IMR-90 (cell line): ENCODE measurements at regions not wholly inside any gene's neighbourhood (a gene's known extent, or its start where the extent isn't known, plus 50 kb on each side); places are given as distances from the start of the nearest gene placed in this dataset.

ENCODE experiments used
- ATAC-seq: fragments of 200-7000 bp; cut with Tn5 transposase; 2 replicates; pipeline ENCODE4 v1.9.1; 2020; ENCODE audit warnings: low read depth, mild to moderate bottlenecking, moderate library complexity
- BruUV-seq: library from RNA; stranded (reverse); fragments of 400-500 nt; replicated peaks from 2 replicates; lab custom pipeline; 2021; lab: Mats Ljungman, UMichigan
- CTCF ChIA-PET: fragments of 300-600 bp; formaldehyde crosslinking; extraction: SDS; loops from one replicate; lab custom pipeline; 2021; ENCODE audit warnings: antibody characterized with exemption; lab: Yijun Ruan, JAX
- POLR2A ChIA-PET: fragments of 300-600 bp; sonication (Branson Sonifier 250); formaldehyde crosslinking; loops from one replicate; lab custom pipeline; 2022; ENCODE audit warnings: antibody characterized with exemption; ENCODE audit not compliant: unreplicated experiment; lab: Charles Lee
- DNase-seq: peaks from one replicate; pipeline ENCODE4 v3.0.0; 2013
- H2AFZ ChIP-seq: replicated peaks from 2 replicates; pipeline ENCODE3; 2013; ENCODE audit warnings: low read length, mild to moderate bottlenecking; ENCODE audit not compliant: poor library complexity
- H2AK5ac ChIP-seq: 2 replicates; pipeline ENCODE4 v1.6.1; 2013; ENCODE audit warnings: low read depth, low read length, inconsistent platforms
- H2AK9ac ChIP-seq: replicated peaks from 2 replicates; pipeline ENCODE3; 2013; ENCODE audit warnings: mild to moderate bottlenecking, low read depth, low read length, moderate library complexity; ENCODE audit not compliant: poor library complexity
- H2BK120ac ChIP-seq: 2 replicates; pipeline ENCODE4 v1.6.1; 2013; ENCODE audit warnings: low read depth, low read length, inconsistent platforms
- H2BK15ac ChIP-seq: 3 replicates; pipeline ENCODE4 v1.6.1; 2013; ENCODE audit warnings: low read depth, low read length, inconsistent platforms
- H2BK20ac ChIP-seq: 2 replicates; pipeline ENCODE4 v1.6.1; 2013; ENCODE audit warnings: low read depth, mild to moderate bottlenecking, inconsistent platforms, low read length, moderate library complexity
- H2BK5ac ChIP-seq: 2 replicates; pipeline ENCODE4 v1.6.1; 2013; ENCODE audit warnings: mild to moderate bottlenecking, low read depth, low read length, inconsistent platforms; ENCODE audit not compliant: poor library complexity, severe bottlenecking
- H3K14ac ChIP-seq: replicated peaks from 2 replicates; pipeline ENCODE4 v1.6.1; 2013; ENCODE audit warnings: low read depth, low read length, inconsistent platforms
- H3K18ac ChIP-seq: 2 replicates; pipeline ENCODE4 v1.6.1; 2013; ENCODE audit warnings: low read depth, low read length, control low read depth
- H3K23ac ChIP-seq: 2 replicates; pipeline ENCODE4 v1.6.1; 2013; ENCODE audit warnings: low read depth, low read length, inconsistent platforms
- H3K27ac ChIP-seq: 2 replicates; pipeline ENCODE4 v1.5.1; 2013; ENCODE audit warnings: mild to moderate bottlenecking, control low read depth, low read length; ENCODE audit not compliant: insufficient read depth
- H3K27me3 ChIP-seq: 2 replicates; pipeline ENCODE4 v1.6.1; 2013; ENCODE audit warnings: low read length; ENCODE audit not compliant: control insufficient read depth, insufficient read depth
- H3K36me3 ChIP-seq: 2 replicates; pipeline ENCODE4 v1.6.1; 2013; ENCODE audit warnings: low read length, mixed read lengths; ENCODE audit not compliant: control insufficient read depth, insufficient read depth
- H3K4ac ChIP-seq: 2 replicates; pipeline ENCODE4 v1.6.1; 2013; ENCODE audit warnings: low read depth, low read length, inconsistent platforms
- H3K4me1 ChIP-seq: 2 replicates; pipeline ENCODE4 v1.6.1; 2013; ENCODE audit warnings: low read length, mixed read lengths; ENCODE audit not compliant: control insufficient read depth, insufficient read depth
- H3K4me2 ChIP-seq: 2 replicates; pipeline ENCODE4 v1.6.1; 2013; ENCODE audit warnings: low read depth, mild to moderate bottlenecking, control low read depth, low read length, moderate library complexity
- H3K4me3 ChIP-seq: 2 replicates; pipeline ENCODE4 v1.5.1; 2013; ENCODE audit warnings: low read depth, mild to moderate bottlenecking, control low read depth, low read length, moderate library complexity; ENCODE audit not compliant: insufficient read depth
- H3K56ac ChIP-seq: 2 replicates; pipeline ENCODE4 v1.6.1; 2013; ENCODE audit warnings: low read length, inconsistent platforms; ENCODE audit not compliant: insufficient read depth; ENCODE audit errors: extremely low read depth
- H3K79me1 ChIP-seq, 2 experiments: 2 replicates each; pipeline ENCODE4 v1.6.1; 2013; ENCODE audit warnings: low read length in 2 of 2, inconsistent platforms in 1 of 2, low read depth in 1 of 2
- H3K9ac ChIP-seq: 2 replicates; pipeline ENCODE4 v1.6.1; 2013; ENCODE audit warnings: low read depth, low read length, control low read depth
- H3K9me1 ChIP-seq: 2 replicates; pipeline ENCODE4 v1.6.1; 2013; ENCODE audit warnings: low read length, inconsistent platforms; ENCODE audit not compliant: insufficient read depth
- H3K9me3 ChIP-seq: 2 replicates; pipeline ENCODE4 v1.6.1; 2013; ENCODE audit warnings: low read length; ENCODE audit not compliant: control insufficient read depth, insufficient read depth
- H4K20me1 ChIP-seq: 2 replicates; pipeline ENCODE4 v1.6.1; 2013; ENCODE audit warnings: low read length, inconsistent platforms; ENCODE audit not compliant: insufficient read depth
- H4K5ac ChIP-seq: 2 replicates; pipeline ENCODE4 v1.6.1; 2013; ENCODE audit warnings: mild to moderate bottlenecking, low read depth, low read length, control low read depth
- H4K8ac ChIP-seq, 2 experiments: 2 replicates each; pipeline ENCODE4 v1.6.1; 2013; ENCODE audit warnings: low read depth in 2 of 2, low read length in 2 of 2, control low read depth in 1 of 2, inconsistent platforms in 1 of 2
- H4K91ac ChIP-seq: 2 replicates; pipeline ENCODE4 v1.6.1; 2013; ENCODE audit warnings: low read depth, low read length, inconsistent platforms; ENCODE audit not compliant: insufficient read depth
- BHLHE40 ChIP-seq: fragments of 150-350 bp; IDR thresholded peaks from 2 replicates; pipeline ENCODE4 v1.6.1; 2016; ENCODE audit warnings: mild to moderate bottlenecking, low read depth, low read length
- CEBPB ChIP-seq: IDR thresholded peaks from 2 replicates; pipeline ENCODE4 v1.6.1; 2012; ENCODE audit warnings: low read depth, low read length, improper control_type of control experiment
- CHD1 ChIP-seq: IDR thresholded peaks from 2 replicates; pipeline ENCODE4 v1.6.1; 2012; ENCODE audit warnings: low read depth, low read length, improper control_type of control experiment
- FOS ChIP-seq: fragments of 150-350 bp; IDR thresholded peaks from 2 replicates; pipeline ENCODE4 v1.6.1; 2016; ENCODE audit warnings: low read depth, low read length
- MAFK ChIP-seq: IDR thresholded peaks from 2 replicates; pipeline ENCODE4 v1.6.1; 2012; ENCODE audit warnings: low read depth, low read length, improper control_type of control experiment
- MAZ ChIP-seq: IDR thresholded peaks from 2 replicates; pipeline ENCODE4 v1.6.1; 2012; ENCODE audit warnings: low read depth, mild to moderate bottlenecking, low read length, improper control_type of control experiment, moderate library complexity, borderline replicate concordance
- MXI1 ChIP-seq: IDR thresholded peaks from 2 replicates; pipeline ENCODE4 v1.6.1; 2012; ENCODE audit warnings: low read depth, mild to moderate bottlenecking, low read length, moderate library complexity, borderline replicate concordance
- NFE2L2 ChIP-seq: fragments of 150-350 bp; IDR thresholded peaks from 2 replicates; pipeline ENCODE4 v1.6.1; 2016; ENCODE audit warnings: low read depth, mild to moderate bottlenecking, low read length
- POLR2A ChIP-seq: IDR thresholded peaks from 2 replicates; pipeline ENCODE4 v1.6.1; 2012; ENCODE audit warnings: mild to moderate bottlenecking, low read depth, low read length
- RAD21 ChIP-seq: IDR thresholded peaks from 2 replicates; pipeline ENCODE4 v1.6.1; 2012; ENCODE audit warnings: low read length, improper control_type of control experiment
- RCOR1 ChIP-seq: IDR thresholded peaks from 2 replicates; pipeline ENCODE4 v1.6.1; 2012; ENCODE audit warnings: mild to moderate bottlenecking, low read length, improper control_type of control experiment; ENCODE audit not compliant: insufficient replicate concordance
- RFX5 ChIP-seq: IDR thresholded peaks from 2 replicates; pipeline ENCODE4 v1.8.0; 2012; ENCODE audit warnings: low read depth, mild to moderate bottlenecking, low read length, moderate library complexity
- SMC3 ChIP-seq: fragments of 150-350 bp; IDR thresholded peaks from 2 replicates; pipeline ENCODE4 v1.6.1; 2016; ENCODE audit warnings: low read depth, mild to moderate bottlenecking, antibody characterized with exemption, low read length, moderate library complexity
- WGBS, 2 experiments: methylation state at CpG; one replicate each; pipeline versions ENCODE4 v1.1.5 to v1.1.7; 2013; ENCODE audit warnings: missing lambda C conversion rate in 2 of 2; ENCODE audit not compliant: insufficient read length in 1 of 2; ENCODE audit errors: extremely low coverage in 2 of 2; 5-methylcytosine and 5-hydroxymethylcytosine counted together
- dilution Hi-C: fragments of 300-500 bp; cut with HindIII; formaldehyde crosslinking; loops from one replicate; pipeline ENCODE4 v1.14.3; 2018; ENCODE audit warnings: low sequenced_read_pairs; ENCODE audit not compliant: unreplicated experiment
- in situ Hi-C: fragments of 300-500 bp; cut with MboI; formaldehyde crosslinking; loops from 3 replicates; pipeline ENCODE4 v1.14.3; 2019; ENCODE audit warnings: low sequenced_read_pairs, inconsistent platforms, mixed read lengths
- intact Hi-C: fragments of 100-400 bp; cut with micrococcal nuclease; formaldehyde crosslinking; loops from 2 replicates; pipeline ENCODE4 v1.10.0; 2022
- TF ChIP-seq, protein P1 (sequence below): conservative IDR thresholded peaks from 2 replicates; pipeline ENCODE4 v1.5.1; 2012; ENCODE audit warnings: mild to moderate bottlenecking, low read depth, low read length, improper control_type of control experiment
- TF ChIP-seq, protein P2 (sequence below): fragments of 150-350 bp; IDR thresholded peaks from 2 replicates; pipeline ENCODE4 v1.6.1; 2017; ENCODE audit warnings: mild to moderate bottlenecking, antibody characterized with exemption, low read length, low read depth
- TF ChIP-seq, protein P3 (sequence below): fragments of 150-350 bp; IDR thresholded peaks from 2 replicates; pipeline ENCODE4 v1.6.1; 2016; ENCODE audit warnings: low read depth, mild to moderate bottlenecking, low read length, moderate library complexity, borderline replicate concordance

DNA sequence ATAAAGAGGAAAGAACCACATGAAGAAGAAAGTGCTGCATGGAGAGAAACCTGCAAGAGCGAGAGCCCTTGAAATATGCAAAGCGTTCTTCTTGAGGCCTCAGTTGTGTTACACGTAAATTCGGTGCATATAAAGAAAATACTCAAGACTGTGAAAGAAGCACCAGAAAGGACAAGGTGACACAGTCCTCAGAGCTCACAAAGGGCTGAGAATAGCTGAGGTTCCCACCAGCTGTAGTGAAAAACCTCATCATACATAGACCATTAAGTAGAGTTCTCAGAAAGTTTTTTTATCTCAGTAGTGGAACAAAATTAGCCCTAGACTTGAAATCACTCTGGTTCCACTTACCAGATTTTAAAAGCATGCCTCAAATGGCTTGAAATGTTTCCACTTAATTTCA, 980.7 kb upstream of the CRIM1 start:
- no CpG with 5 or more reads among the region's 4 CpGs for WGBS, 2 experiments
- no peak overlapping the region for H3K9ac ChIP-seq
- H3K14ac ChIP-seq, result no peak overlapping the region
- H3K27ac ChIP-seq, result no peak overlapping the region
- H3K9me1 ChIP-seq, result no peaks in the 10 kb centered on the region
- intact Hi-C loops, result no loop called here
- H2BK5ac ChIP-seq, result no peak overlapping the region
- no peak overlapping the region for H3K4me3 ChIP-seq
- H3K9me3 ChIP-seq, result peaks cover 7% of the 10 kb centered on the region
- no peak for DNase-seq
- no TSS peak for BruUV-seq
- no peak overlapping the region for H3K4ac ChIP-seq
- no peak overlapping the region for H2AFZ ChIP-seq
- ATAC-seq, result no peak
- no peak overlapping the region for H3K4me2 ChIP-seq
- CTCF ChIA-PET, result no interaction called here
- H2BK120ac ChIP-seq, result no peak overlapping the region
- H2BK15ac ChIP-seq, result no peak overlapping the region
- no peak overlapping the region for H3K18ac ChIP-seq
- no peaks in the 10 kb centered on the region for H3K79me1 ChIP-seq
- H2AK5ac ChIP-seq, result no peak overlapping the region
- no peak overlapping the region for H4K5ac ChIP-seq
- H3K36me3 ChIP-seq, result no peaks in the 10 kb centered on the region
- TF ChIP-seq, protein P1, sequence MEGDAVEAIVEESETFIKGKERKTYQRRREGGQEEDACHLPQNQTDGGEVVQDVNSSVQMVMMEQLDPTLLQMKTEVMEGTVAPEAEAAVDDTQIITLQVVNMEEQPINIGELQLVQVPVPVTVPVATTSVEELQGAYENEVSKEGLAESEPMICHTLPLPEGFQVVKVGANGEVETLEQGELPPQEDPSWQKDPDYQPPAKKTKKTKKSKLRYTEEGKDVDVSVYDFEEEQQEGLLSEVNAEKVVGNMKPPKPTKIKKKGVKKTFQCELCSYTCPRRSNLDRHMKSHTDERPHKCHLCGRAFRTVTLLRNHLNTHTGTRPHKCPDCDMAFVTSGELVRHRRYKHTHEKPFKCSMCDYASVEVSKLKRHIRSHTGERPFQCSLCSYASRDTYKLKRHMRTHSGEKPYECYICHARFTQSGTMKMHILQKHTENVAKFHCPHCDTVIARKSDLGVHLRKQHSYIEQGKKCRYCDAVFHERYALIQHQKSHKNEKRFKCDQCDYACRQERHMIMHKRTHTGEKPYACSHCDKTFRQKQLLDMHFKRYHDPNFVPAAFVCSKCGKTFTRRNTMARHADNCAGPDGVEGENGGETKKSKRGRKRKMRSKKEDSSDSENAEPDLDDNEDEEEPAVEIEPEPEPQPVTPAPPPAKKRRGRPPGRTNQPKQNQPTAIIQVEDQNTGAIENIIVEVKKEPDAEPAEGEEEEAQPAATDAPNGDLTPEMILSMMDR, result no peak
- TF ChIP-seq FOS, result no peak
- no peak for TF ChIP-seq MXI1
- TF ChIP-seq, protein P2, sequence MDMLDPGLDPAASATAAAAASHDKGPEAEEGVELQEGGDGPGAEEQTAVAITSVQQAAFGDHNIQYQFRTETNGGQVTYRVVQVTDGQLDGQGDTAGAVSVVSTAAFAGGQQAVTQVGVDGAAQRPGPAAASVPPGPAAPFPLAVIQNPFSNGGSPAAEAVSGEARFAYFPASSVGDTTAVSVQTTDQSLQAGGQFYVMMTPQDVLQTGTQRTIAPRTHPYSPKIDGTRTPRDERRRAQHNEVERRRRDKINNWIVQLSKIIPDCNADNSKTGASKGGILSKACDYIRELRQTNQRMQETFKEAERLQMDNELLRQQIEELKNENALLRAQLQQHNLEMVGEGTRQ, result no peak
- TF ChIP-seq MAFK, result no peak
- no peak for TF ChIP-seq BHLHE40
- TF ChIP-seq POLR2A, result no peak
- TF ChIP-seq, protein P3, sequence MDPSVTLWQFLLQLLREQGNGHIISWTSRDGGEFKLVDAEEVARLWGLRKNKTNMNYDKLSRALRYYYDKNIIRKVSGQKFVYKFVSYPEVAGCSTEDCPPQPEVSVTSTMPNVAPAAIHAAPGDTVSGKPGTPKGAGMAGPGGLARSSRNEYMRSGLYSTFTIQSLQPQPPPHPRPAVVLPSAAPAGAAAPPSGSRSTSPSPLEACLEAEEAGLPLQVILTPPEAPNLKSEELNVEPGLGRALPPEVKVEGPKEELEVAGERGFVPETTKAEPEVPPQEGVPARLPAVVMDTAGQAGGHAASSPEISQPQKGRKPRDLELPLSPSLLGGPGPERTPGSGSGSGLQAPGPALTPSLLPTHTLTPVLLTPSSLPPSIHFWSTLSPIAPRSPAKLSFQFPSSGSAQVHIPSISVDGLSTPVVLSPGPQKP, result no peak
- no peak for TF ChIP-seq SMC3
- TF ChIP-seq MAZ, result no peak
- no peak for TF ChIP-seq RAD21
- TF ChIP-seq CHD1, result no peak
- no peak for TF ChIP-seq RCOR1
- TF ChIP-seq RFX5, result no peak
- no peak for TF ChIP-seq CEBPB
- TF ChIP-seq NFE2L2, result no peak
- no peaks in the 10 kb centered on the region for H3K4me1 ChIP-seq
- no peak overlapping the region for H3K23ac ChIP-seq
- no peaks in the 10 kb centered on the region for H3K27me3 ChIP-seq
- H4K8ac ChIP-seq, result no peak overlapping the region
- in situ Hi-C loops, result no loop called here
- no peak overlapping the region for H2AK9ac ChIP-seq
- dilution Hi-C loops, result no loop called here
- no peaks in the 10 kb centered on the region for H4K20me1 ChIP-seq
- no peak overlapping the region for H3K56ac ChIP-seq
- no peak overlapping the region for H4K91ac ChIP-seq
- no peak overlapping the region for H2BK20ac ChIP-seq
- POLR2A ChIA-PET, result no interaction called here
